GM23248 (cell line): ENCODE measurements at regions not wholly inside any gene's neighbourhood (a gene's known extent, or its start where the extent isn't known, plus 50 kb on each side); places are given as distances from the start of the nearest gene placed in this dataset.

Source experiments
- EZH2 ChIP-seq: fragments of 200-600 bp; sonication (generic); IDR thresholded peaks from 2 replicates; pipeline ENCODE4 v1.6.1; 2018; ENCODE audit warnings: antibody characterized with exemption, mild to moderate bottlenecking; ENCODE audit not compliant: insufficient read depth, poor library complexity, severe bottlenecking
- EZH2phosphoT487 ChIP-seq: fragments of 200-600 bp; sonication (generic); IDR thresholded peaks from 2 replicates; pipeline ENCODE4 v1.6.1; 2018; ENCODE audit warnings: antibody characterized with exemption, moderate library complexity, mild to moderate bottlenecking, low read depth; ENCODE audit not compliant: insufficient read depth

DNA sequence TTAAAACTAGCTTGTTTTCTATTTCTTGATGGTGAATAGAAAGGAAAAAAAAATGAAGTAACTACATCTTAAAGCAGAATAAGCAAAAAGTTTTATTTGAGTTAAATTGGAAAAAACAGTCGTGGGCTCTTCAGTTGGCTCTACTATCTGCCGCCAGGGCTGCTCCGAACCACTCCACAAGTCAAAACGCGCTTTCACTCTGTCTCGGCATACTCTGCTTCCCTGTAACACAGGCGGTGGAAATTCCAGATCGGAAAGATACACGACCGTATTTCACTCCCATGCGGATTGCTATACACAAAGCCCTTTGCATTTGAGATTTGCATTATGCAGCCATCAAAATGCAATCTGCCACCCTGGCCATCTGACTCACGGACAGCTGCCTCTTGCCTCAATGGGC is 505.6 kb downstream of the IRX1 start:
- TF ChIP-seq EZH2 (no peak), EZH2phosphoT487 (no peak)
